ENCODE measurements at regions not wholly inside any gene's neighbourhood (a gene's known extent, or its start where the extent isn't known, plus 50 kb on each side); places are given as distances from the start of the nearest gene placed in this dataset.
"Not testable (repeated sequence)": the region's sequence is repeated elsewhere in the genome, so short reads cannot be mapped to it uniquely, and the experiment has no call there.

DNA sequence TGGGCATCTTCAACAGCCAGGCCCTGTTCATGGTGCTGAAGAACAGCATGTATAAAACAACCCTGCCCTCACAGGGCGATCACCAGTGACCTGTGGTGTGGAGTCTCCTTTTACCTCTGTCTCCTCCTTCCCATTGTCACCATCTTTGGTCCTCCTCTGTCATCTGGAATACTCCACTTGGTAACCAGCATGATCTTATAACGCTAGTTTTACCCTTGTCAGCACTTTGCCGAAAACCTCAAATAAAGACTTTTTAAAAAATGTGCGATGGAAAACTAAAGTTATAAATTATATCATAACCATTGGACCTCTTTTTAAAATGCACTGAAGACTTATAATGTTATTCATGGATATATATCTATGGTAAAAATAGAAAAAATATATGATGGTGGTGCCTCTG is 945.2 kb upstream of the DEFB115 start:
- ATAC-seq (ENCODE audit: low read depth); H3K4me1 Mint-ChIP-seq; H3K9me3 Mint-ChIP-seq; H3K4me3 Mint-ChIP-seq; H3K27ac Mint-ChIP-seq; H3K36me3 Mint-ChIP-seq; DNase-seq (ENCODE audit: low spot score in 2 of 2): not testable (repeated sequence)
- peaks cover 20% of the 10 kb centered on the region for H3K27me3 Mint-ChIP-seq

DNA sequence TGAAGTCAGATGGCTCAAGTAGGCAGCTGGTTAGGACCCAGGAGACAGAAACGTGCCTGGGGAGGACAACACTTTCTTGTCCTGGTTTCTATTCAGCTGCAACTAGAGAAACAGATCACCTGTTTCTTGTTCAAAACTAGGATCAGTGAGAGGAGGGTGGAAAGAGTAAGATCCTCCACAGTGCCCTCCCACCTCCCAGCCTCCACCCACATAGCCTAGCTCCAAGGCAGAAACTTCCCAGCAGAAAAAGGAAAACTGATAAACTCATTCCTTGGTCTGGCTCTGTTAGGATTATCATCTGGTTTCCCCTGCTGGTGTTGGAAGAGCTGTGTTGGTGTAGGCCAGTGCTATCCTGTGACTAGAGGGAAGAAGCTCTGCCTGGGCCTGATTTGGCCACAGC is 943.8 kb upstream of the DEFB115 start:
- H3K27ac Mint-ChIP-seq; H3K9me3 Mint-ChIP-seq; H3K4me3 Mint-ChIP-seq; H3K36me3 Mint-ChIP-seq; DNase-seq (ENCODE audit: low spot score in 2 of 2); H3K4me1 Mint-ChIP-seq; ATAC-seq (ENCODE audit: low read depth): not testable (repeated sequence)
- peaks cover 26% of the 10 kb centered on the region for H3K27me3 Mint-ChIP-seq

DNA sequence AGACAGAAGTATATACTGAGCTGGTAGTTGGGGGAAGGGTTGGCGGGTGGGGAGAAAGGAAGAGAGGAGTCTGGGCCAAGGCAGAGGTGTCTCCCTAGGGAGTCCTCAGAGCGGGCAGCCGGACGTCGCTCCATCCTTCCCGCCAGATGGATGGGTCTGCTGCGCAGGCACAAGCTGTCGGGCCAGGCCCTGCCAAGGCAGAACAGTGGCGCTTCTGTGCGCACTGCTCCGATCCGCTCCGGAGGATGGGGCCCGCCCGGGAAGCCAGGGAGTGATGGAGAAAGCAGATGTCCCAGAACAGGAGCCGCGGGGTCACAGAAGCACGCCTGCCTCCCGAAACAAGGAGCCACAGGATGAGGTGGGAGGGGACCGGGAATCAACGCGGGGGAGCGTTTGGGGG is 941.4 kb upstream of the DEFB115 start:
- not testable (repeated sequence) for H3K4me1 Mint-ChIP-seq; H3K27ac Mint-ChIP-seq; H3K36me3 Mint-ChIP-seq; H3K9me3 Mint-ChIP-seq; DNase-seq (ENCODE audit: low spot score in 2 of 2); H3K4me3 Mint-ChIP-seq; ATAC-seq (ENCODE audit: low read depth)
- peaks cover 25% of the 10 kb centered on the region for H3K27me3 Mint-ChIP-seq

DNA sequence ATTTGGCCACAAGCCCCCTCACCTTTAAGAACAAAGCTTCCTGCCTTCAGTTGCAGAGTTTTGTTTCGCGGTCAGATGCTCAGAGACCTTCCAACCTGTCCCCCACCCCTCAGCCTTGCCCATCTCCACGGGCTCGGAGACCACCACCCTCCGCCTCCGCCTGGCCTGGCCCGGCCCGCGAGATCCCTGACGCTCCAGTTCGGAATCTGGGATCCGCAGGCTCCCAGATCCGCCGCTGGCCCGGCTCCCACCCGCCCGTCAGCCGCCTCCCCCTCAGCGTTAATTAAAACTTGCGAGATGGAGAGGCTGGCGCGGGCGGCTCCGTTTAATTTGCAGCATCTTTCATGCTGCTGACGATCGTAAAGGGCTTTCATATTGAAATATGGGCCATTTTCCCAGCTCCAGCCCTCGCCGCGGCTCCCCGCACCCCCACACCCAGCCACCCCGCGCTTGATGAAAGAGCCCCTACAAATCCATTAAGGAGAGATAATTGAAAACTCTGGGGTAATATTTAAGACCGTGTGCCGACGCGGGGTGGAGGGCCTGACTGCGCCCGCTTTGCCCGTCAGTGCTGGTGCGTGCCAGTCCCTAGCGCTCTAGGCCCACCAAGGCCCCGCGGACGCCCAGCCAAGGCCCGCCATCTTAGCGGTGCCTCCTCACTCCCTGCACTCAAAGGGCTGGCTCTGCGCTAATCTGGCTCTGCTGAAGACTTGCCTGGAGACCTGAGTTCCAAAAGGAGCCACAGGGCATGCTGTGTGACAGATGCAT is 940.7 kb upstream of the DEFB115 start:
- not testable (repeated sequence) for H3K4me3 Mint-ChIP-seq, H3K27ac Mint-ChIP-seq, H3K9me3 Mint-ChIP-seq

DNA sequence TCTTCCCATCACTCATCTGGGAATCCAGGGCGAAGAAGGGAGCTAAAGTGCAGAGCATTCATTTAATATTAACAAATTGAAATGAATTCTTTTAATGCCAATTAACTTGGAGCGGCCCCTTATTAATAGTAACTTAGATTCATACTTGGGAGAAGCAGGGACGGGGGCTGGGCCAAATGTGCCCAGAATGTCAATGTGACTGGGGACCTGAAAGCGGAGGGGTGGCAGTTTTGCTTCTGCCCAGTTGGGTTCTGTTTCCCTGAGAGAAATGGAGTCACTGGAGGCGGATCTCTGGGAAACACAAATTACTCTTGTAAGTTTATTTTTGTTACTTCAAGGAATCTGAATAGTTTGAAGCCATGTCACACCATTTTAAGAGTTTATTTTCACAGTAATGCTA is 923.7 kb upstream of the DEFB115 start:
- not testable (repeated sequence) for H3K27ac Mint-ChIP-seq; H3K4me3 Mint-ChIP-seq; H3K27me3 Mint-ChIP-seq; ATAC-seq (ENCODE audit: low read depth); H3K36me3 Mint-ChIP-seq; DNase-seq (ENCODE audit: low spot score in 2 of 2); H3K4me1 Mint-ChIP-seq; H3K9me3 Mint-ChIP-seq

More for the DNA sequence above, 940.7 kb upstream of the DEFB115 start:
- not testable (repeated sequence) for H3K4me1 Mint-ChIP-seq; H3K36me3 Mint-ChIP-seq; ATAC-seq (ENCODE audit: low read depth); DNase-seq (ENCODE audit: low spot score in 2 of 2)
- peaks cover 24% of the 10 kb centered on the region for H3K27me3 Mint-ChIP-seq

DNA sequence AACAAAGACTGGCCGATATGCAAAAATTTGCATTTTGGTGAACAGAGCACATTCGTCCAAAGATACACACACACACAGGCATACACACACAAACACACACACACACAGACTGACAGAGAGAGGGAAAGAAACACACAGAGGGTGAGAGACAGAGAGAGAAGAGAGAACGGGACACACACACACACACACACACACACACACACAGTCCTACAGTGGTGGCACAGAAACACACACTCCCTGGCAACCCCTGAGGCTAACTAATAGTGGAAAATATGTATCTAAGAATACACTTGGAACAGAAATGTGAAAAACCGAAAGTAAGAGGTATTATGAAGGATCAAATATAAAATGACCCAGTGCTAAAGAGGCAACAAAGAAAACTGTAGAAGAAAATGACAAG is 919.9 kb upstream of the DEFB115 start:
- not testable (repeated sequence) for H3K9me3 Mint-ChIP-seq; H3K27me3 Mint-ChIP-seq; H3K27ac Mint-ChIP-seq; H3K36me3 Mint-ChIP-seq; H3K4me3 Mint-ChIP-seq; DNase-seq (ENCODE audit: low spot score in 2 of 2); H3K4me1 Mint-ChIP-seq; ATAC-seq (ENCODE audit: low read depth)

DNA sequence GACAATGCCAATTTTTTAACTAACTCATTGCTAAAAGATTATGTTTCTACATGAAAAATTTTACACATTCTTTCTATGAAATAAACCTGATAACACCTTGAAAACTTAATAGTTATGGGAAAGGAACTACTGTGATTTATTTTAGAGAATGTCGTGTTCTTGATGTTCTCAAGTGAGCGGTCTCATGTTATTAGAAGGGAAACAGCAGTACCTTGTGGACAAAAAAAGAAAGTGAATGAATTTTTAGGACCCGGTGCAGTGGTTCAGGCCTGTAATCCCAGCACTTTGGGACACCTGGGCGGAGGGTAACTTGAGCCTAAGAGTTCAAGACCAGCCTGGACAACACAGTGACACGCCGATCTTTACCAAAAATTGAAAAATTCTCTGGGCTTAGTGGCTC is 908.5 kb upstream of the DEFB115 start:
- H3K27ac Mint-ChIP-seq; H3K36me3 Mint-ChIP-seq; ATAC-seq (ENCODE audit: low read depth); H3K27me3 Mint-ChIP-seq; H3K4me1 Mint-ChIP-seq; H3K4me3 Mint-ChIP-seq; DNase-seq (ENCODE audit: low spot score in 2 of 2); H3K9me3 Mint-ChIP-seq: not testable (repeated sequence)

DNA sequence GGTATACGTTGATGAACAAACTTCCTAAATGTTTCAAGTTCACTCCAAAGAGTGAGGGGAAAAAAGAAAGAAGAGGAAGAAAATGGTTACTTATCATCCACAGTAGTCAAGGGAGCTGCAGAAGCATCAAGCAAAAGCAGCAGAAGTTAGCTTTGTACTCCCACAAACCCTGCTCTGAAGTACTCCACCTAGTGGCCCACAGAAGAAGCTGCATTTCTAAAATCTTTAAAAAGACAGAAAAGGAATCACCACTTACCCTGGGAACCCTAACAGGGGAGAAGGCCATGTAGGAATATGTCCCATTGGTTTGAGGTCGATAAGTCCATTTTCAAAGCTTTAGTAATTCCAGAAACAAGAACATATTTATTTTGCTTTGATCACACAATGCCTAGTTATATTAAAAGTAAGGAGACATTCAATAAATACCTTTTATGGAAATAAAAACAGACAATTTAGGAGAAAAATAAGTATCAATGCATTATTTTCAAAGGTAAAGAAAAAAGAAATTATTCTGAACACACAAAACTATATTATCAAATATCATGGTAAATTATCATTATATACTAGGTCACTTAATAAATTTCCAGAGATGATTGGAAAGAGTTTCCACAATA is 900.5 kb upstream of the DEFB115 start:
- H3K9me3 Mint-ChIP-seq; H3K27me3 Mint-ChIP-seq; H3K4me1 Mint-ChIP-seq; DNase-seq (ENCODE audit: low spot score in 2 of 2); H3K36me3 Mint-ChIP-seq; ATAC-seq (ENCODE audit: low read depth); H3K4me3 Mint-ChIP-seq; H3K27ac Mint-ChIP-seq: not testable (repeated sequence)

DNA sequence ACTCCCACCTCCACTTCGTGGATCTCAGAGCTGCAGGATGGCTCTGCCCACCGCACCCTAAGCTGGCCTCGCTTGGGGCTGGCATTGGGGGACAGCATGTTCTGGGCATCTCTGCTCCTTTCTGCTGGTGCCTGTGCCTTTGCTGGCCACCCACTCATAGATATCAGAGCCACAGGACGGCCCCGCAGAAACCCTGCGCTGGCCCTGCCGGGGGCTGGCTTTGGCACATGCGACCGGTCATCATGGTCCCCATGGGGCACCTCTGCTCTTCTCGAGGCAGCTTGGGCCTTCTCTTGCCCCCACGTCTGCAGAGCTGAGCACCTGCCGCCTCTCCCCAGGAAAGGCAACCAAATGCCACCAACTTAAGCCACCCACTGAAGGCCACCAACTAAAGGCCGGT is 895.7 kb upstream of the DEFB115 start:
- H3K4me1 Mint-ChIP-seq; H3K4me3 Mint-ChIP-seq; H3K36me3 Mint-ChIP-seq; H3K9me3 Mint-ChIP-seq; H3K27ac Mint-ChIP-seq; ATAC-seq (ENCODE audit: low read depth); DNase-seq (ENCODE audit: low spot score in 2 of 2); H3K27me3 Mint-ChIP-seq: not testable (repeated sequence)

DNA sequence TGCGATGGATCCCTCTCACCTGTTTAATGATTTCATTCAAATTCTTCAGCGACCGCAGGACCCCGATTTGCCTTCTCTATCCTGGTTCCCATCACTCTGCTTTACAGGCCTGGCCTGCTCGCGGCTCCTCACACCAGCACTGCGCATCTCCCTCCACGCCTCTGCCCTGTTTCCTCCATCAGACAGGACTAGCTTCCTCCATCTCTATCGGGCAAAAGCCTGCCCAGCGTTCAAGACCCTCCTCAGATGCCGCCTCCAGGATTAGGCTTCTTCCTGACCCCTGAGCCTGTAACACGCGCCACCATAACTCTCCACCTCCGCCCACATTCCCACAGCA is 881.1 kb upstream of the DEFB115 start:
- peak overlapping the region; percentile 97 for H3K4me3 Mint-ChIP-seq
- H3K4me1 Mint-ChIP-seq, result peaks cover 18% of the 10 kb centered on the region
- not testable (repeated sequence) for H3K36me3 Mint-ChIP-seq; DNase-seq (ENCODE audit: low spot score in 2 of 2); H3K27me3 Mint-ChIP-seq; ATAC-seq (ENCODE audit: low read depth); H3K9me3 Mint-ChIP-seq
- peak overlapping the region; percentile 95 for H3K27ac Mint-ChIP-seq

DNA sequence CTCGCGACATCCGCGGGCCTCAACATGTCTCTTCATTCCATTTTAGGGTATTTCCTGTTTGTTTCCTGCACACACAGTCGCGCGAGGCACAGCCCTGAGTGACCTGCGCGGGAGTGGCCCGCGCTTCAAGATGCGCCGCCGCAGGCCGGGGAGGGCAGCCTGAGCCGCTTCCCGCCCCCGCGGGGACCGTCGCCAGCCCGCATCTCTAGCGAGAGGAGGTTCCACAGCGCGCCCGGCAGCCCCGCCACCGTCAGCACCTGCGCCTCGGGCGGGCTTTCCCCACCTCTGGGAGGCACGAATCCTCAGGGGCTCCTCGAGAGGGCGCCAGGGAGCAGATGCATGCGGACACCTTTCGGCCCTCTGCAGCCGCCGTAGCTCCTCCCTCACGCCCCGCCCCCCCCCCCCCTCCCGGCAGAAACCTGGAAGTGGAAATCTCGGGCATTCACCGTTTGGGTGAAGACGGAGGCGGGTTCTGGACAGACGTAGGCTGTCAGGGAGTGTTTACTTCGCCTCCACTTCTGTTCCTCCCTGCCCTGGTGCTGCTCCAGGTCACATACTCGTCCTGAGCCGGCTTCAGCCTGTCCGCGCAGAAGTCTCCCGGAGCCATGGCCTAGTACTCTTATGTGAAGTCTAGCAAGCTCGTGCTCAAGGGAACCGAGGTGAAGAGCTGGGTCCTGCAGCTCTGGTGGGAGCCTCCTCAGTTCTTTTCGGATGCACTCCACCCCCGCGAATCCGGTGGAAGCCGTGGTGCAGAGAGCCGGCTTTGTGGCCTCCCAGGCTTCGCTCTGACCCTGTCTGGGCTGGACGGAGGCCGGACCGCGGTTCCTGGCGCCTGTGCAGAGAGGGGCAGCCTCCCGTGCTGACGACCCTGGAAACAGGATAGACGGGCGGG is 880.5 kb upstream of the DEFB115 start:
- H3K4me1 Mint-ChIP-seq, result peaks cover 20% of the 10 kb centered on the region
- peak overlapping the region; percentile 97 for H3K4me3 Mint-ChIP-seq
- peak overlapping the region; percentile 95 for H3K27ac Mint-ChIP-seq
- DNase-seq (ENCODE audit: low spot score in 2 of 2), result peak; percentile 88 to 95
- peaks cover 8% of the 10 kb centered on the region for H3K36me3 Mint-ChIP-seq
- H3K27me3 Mint-ChIP-seq, result no peaks in the 10 kb centered on the region
- peak; percentile 95 for ATAC-seq (ENCODE audit: low read depth)
- H3K9me3 Mint-ChIP-seq, result peaks cover 5% of the 10 kb centered on the region

DNA sequence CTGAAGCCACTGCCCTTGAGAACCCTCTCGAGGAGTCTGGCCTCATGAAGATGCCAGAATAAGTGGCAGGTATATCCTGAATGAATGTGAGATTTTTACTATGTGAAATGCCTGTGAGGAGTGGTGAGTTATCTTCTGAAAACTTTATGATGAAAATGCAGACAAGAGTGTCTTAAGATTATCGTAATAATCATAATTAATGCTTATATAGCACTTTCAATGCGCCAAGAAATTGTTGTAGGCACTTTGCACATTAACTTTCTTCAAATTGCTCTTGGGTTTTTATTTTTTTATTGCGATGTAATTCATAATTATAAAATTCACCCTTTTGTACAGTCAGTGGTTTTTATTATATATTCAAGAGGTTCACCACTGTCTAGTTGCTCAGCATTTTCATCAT is 879.1 kb upstream of the DEFB115 start:
- not testable (repeated sequence) for H3K27me3 Mint-ChIP-seq; ATAC-seq (ENCODE audit: low read depth); H3K9me3 Mint-ChIP-seq; DNase-seq (ENCODE audit: low spot score in 2 of 2)
- Mint-ChIP-seq H3K27ac (peak overlapping the region; percentile 95), H3K4me3 (peak overlapping the region; percentile 97), H3K4me1 (peaks cover 21% of the 10 kb centered on the region), H3K36me3 (peaks cover 10% of the 10 kb centered on the region)

DNA sequence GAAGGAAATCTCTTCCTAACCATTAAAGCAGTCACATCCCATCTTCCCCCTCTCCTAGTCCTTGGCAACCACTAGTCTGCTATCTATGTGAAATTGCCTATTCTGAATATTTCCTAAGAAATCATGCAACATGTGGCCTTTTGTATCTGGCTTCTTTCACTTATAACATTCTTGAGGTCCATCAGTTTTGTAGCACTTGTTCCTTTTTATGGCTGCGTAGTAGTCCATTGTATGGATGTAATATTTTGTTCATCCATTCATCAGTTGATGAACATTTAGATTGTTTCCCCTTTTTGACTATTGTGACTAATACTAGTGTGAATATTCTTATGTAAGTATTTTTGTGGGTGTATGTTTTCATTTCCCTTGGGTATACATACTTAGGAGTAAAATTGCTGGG is 878.7 kb upstream of the DEFB115 start:
- H3K4me3 Mint-ChIP-seq, result peak overlapping the region; percentile 55
- H3K27me3 Mint-ChIP-seq; DNase-seq (ENCODE audit: low spot score in 2 of 2); H3K27ac Mint-ChIP-seq; ATAC-seq (ENCODE audit: low read depth); H3K9me3 Mint-ChIP-seq: not testable (repeated sequence)
- peaks cover 21% of the 10 kb centered on the region for H3K4me1 Mint-ChIP-seq
- peaks cover 10% of the 10 kb centered on the region for H3K36me3 Mint-ChIP-seq

DNA sequence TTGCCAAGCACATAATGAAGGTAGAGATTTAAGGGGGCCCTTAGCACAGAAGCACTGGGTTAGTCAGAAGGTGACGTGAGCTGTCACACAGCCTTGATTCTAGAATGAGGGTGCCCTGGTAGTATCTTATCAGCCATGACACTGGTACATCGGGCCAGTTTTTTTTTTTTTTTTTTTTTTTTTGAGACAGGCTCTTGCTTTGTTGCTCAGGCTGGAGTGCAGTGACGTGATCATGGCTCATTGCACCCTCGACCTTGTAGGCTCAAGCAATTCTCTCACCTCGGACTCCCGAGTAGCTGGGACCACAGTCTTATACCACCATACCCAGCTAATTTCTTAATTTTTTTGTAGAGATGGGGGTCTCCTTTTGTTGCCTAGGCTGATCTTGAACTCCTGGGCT is 872.6 kb upstream of the DEFB115 start:
- H3K9me3 Mint-ChIP-seq; ATAC-seq (ENCODE audit: low read depth); H3K4me1 Mint-ChIP-seq; H3K27ac Mint-ChIP-seq; H3K27me3 Mint-ChIP-seq; DNase-seq (ENCODE audit: low spot score in 2 of 2); H3K4me3 Mint-ChIP-seq: not testable (repeated sequence)
- peaks cover 19% of the 10 kb centered on the region for H3K36me3 Mint-ChIP-seq
